HCEC 1CT (cell line): ENCODE measurements at regions not wholly inside any gene's neighbourhood (a gene's known extent, or its start where the extent isn't known, plus 50 kb on each side); places are given as distances from the start of the nearest gene placed in this dataset.
"Not testable (repeated sequence)": the region's sequence is repeated elsewhere in the genome, so short reads cannot be mapped to it uniquely, and the experiment has no call there.

Experiments used
- DNase-seq: peaks from one replicate; pipeline ENCODE4 v3.0.0-alpha.2; 2017

GRCh38 chr7:79615871-79616640 is 162.6 kb upstream of the MAGI2 start:
- no peak for DNase-seq

DNA sequence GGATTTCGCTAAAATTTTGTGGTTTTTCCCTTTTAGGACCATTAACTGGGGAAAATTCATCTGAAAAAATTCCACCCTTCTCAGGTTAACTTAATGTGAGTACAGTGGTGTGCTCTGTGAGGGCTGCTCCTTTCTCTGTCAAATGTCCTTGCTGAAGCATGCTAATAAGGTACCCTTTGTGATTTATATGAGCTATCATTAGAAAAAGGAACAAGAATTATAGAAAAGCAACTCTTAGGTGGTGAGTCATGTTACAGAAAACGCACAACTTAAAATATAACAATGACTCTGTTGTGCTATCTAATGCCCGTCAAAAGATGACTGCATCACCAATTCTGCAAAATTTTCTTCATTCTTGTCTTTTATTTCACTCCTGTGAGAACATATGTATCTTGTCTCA is 162.0 kb upstream of the MAGI2 start:
- no peak for DNase-seq

DNA sequence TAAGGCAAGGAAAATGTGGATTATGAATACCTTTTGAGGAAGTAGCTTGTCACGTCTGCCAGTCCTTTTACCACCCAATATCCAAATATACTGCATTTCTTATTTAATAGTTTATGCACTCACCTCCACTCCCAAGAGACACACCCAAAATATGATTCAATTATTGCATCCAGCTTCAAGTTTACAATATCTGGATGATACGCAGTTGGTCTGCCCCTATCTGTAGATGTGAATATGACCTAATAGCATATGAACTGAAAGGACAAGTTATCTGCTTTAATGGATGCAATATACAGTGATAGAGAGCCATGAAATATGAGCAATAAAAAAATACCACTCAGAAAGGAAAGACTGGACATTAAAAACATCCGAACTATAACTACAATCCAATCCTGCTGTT is 159.4 kb upstream of the MAGI2 start:
- no peak for DNase-seq

DNA sequence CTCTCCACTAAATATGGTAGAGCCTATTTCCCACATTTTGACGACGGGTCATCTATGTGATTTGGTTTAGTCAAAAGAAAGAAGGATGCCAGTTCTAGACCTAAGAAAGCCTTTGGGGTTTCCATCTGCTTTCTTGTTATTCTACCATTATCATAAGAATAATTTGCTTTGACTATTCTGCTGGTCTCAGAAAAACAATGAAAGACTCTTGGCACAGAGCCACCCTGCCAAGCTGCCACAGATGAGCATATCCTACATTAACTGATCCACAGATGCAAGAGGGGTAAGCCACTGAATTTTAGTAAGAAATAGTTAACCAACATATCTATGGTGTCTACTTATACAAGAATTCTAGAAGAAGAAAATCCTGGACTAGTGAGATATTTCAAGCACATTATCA is 158.6 kb upstream of the MAGI2 start:
- no peak for DNase-seq

DNA sequence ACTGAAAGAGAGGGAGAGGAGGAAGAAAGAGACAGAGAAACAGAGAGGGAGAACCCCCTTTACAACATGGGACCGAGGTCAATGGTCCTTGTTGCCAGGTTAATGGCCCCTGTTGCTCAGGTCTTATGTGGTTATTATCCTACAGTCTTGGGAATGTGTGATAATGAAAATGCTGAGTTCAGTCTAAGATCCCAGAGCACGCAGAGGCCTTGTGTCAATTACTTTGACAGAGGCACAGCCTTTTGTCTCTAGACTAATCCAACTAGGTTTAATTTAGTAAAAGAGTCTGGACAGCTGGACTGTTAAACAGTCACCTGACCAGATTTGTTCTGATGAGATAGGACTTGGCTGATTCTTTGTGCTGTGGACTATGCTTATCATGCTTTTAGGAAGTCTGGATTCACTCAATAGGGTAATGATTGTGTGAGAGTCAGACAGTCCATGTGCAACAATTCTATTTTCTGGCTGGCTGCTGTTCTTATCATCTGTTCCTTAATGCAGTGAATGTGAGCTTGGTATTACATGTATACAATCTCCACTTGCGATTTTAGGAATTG is 157.4 kb upstream of the MAGI2 start:
- no peak for DNase-seq

DNA sequence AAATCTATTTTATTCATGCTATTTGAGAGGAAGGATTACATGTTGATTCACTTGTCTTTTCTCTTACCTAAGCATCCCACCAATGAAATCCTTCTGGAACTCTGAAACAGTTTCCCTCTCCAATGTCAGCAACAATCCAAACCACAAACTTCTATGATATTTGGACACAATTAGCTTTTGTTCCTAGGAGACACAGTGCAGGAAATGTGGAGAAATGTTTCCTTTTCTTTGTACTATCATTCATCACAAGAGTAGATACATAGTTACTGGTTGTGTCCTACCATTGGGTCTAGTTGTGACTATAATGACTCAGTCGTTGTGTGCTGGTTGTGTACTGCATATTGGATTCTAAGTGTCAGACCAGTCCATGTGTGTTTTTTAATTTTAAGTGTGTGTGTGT is 156.8 kb upstream of the MAGI2 start:
- no peak for DNase-seq

- DNase-seq = no peak
These were observed 154.5 kb upstream of the MAGI2 start for GRCh38 chr7:79608005-79608404.

DNA sequence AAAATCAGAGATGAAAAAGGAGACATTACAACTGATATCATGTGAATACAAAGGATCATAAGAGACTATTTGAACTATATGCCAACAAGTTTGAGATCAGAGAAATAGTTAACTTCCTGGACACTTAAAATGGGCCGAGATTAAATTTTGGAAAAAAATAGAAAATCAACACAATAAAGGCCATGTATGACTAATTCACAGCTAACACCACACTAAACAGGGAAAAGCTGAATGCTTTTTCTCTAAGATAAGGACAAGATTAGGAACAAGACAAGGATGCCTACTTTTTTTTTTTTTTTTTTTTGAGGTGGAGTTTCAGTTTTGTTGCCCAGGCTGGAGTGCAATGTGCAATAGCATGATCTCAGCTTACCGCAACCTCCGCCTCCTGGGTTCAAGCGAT is 151.4 kb upstream of the MAGI2 start:
- DNase-seq = no peak

GRCh38 chr7:79598351-79598750 is 144.9 kb upstream of the MAGI2 start:
- DNase-seq = no peak

GRCh38 chr7:79594671-79595070 is 141.2 kb upstream of the MAGI2 start:
- DNase-seq = not testable (repeated sequence)

- no peak for DNase-seq
These were observed 140.4 kb upstream of the MAGI2 start for GRCh38 chr7:79593866-79594301.

- DNase-seq = no peak
These were observed 137.6 kb upstream of the MAGI2 start for GRCh38 chr7:79590916-79591623.

DNA sequence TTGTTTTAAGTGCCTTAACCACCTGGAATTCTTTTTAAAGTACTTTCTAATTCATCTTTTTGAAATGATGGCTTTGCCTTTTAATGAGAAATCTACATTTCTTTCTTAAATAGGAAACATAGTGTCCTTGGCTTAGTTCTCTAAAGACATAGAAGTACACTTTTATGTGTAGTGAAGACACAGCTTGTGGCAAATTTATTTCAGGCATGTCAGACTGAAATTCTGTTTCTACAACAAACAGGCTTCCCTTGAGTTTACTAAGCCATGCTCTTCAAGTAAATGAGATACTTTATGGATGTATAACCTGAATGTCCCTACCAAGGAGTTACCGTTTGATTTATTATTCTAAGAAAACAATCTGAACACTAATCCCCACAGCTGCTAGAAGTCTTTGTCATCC is 136.9 kb upstream of the MAGI2 start:
- DNase-seq = no peak

DNA sequence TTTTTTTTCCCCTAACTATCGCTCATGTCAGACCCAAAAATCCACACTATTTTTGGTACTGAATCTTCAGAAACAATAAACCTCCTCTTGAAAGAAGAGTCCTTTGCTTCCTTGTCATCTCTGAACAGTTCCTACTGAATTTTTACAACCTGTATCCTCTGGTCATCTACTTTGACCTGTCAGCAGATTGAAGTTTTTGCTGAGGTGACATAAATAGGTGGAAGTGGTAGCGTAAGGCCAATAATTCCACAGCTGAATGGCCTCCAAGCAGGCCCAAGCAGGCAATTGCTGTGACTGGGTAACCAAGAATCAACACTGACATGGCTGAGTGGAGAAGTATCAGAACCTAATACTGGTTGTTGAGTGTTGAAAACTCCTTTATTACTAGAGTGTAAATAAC is 117.4 kb upstream of the MAGI2 start:
- no peak for DNase-seq

GRCh38 chr7:79563821-79564522 is 110.5 kb upstream of the MAGI2 start:
- no peak for DNase-seq

GRCh38 chr7:79555571-79555970 is 102.1 kb upstream of the MAGI2 start:
- no peak for DNase-seq

DNA sequence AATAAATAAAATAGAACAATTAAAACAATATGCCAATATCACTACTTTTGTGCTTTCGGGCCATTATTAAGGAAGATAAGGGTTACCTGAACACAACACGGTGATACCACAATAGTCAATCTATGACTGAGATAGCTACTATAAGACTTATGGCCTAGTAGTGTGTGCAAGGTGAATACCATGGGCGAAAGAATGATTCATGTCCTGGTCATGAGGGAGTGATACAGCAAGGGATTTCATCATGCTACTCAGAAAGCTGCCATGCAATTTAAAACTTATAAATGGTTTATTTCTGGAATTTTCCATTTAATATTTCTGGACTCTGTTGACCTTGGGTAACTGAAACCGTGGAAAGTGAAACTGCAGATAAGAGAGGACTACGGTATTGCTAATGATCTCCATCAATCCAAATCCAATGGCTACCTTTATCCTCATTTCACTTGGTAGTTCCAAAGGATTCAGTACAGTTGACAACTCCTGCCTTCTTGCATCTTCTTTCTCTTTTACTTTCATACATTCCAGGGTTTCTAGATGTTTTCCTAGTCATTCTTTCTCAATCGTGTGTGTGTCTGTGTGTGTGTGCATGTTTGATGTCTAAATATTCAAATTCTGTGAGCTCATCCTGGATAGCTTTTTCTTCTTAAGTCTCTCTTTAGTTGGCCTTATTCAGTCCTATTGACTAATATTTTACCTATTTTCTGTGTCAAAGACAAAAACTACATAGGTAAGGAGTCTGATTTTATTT is 100.5 kb upstream of the MAGI2 start:
- peak; percentile 84 for DNase-seq

- DNase-seq = no peak
These were observed 99.0 kb upstream of the MAGI2 start for GRCh38 chr7:79552463-79552862.

DNA sequence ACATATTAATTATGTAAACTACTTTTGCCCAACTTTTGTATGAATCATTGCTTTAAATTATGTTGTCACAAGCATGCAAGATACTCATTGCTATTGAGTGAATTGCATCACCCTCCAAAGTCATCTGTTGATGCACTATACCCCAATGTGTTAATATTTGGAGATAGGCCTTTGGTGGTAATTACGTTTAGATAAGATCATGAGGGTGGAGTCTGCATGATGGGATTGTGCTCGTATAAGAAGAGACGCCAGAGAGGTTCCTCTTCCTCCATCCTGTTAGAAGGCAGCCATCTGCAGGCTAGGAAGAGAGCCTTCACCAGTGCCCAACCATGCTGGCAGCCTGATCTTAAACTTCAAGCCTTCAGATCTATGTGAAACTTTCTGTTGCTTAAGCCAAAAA is 95.3 kb upstream of the MAGI2 start:
- peak; percentile 47 for DNase-seq

DNA sequence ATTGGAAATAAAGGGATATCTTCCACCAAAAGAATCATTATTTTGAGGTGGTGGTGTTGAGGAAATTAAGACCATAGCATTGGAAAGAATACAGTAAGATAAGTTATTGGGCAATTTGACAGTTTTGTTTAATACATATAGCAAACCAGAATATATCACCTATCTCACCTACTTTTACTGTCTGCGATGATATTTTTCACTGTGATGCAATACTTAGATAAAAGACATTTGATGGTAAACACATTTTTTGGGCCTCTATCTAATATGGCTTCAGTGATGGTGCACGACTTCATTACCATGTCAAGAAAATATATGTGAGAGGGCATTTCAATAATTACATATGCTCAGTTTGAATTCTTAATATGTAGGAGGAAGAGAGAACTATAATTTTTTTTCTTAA is 93.7 kb upstream of the MAGI2 start:
- no peak for DNase-seq

DNA sequence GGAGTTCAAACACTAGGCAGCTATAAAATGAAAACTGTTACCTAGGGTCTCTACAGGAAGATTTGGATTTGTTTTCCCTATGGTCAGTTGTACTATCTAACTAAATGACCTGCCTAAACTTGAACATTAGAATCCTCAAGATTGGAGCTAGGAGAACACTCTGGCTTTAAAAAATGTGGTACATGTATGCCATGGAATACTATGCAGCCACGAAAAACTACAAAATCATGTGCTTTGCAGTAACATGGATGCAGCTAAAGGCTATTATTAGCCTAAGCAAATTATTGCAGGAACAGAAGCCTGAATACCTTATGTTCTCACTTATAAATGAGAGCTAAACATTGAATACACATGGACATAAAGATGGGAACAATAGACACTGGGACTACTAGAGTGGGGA is 87.1 kb upstream of the MAGI2 start:
- no peak for DNase-seq

DNA sequence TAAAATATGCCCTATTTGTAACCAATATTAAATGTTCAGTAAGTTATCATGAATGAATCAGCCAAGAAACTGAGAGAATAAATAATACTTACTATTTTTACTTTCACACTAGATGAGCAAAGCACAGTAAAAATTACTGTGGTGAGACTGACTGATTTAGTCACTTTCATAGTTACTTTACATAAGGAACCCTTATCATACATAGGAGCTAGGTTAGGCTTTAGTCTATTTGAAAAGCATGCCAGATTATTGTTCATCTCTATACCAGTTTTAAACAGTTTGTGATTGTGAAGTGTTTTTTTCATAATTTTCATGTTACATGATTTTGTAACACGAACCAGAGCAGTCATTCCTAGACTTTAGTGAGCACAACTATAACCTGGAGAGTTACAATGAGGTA is 80.7 kb upstream of the MAGI2 start:
- DNase-seq = no peak
